22Rv1 (cell line): ENCODE measurements at regions not wholly inside any gene's neighbourhood (a gene's known extent, or its start where the extent isn't known, plus 50 kb on each side); places are given as distances from the start of the nearest gene placed in this dataset.

Source experiments
- H3K27ac ChIP-seq: fragments of 450-650 bp; 2 replicates; pipeline ENCODE4 v1.5.1; 2017
- ZFX ChIP-seq: fragments of 450-650 bp; IDR thresholded peaks from 2 replicates; pipeline ENCODE4 v1.6.1; 2017; ENCODE audit warnings: antibody characterized with exemption, borderline replicate concordance
- TF ChIP-seq, protein P1 (sequence below): fragments of 450-650 bp; IDR thresholded peaks from 2 replicates; pipeline ENCODE4 v1.5.1; 2017; ENCODE audit warnings: mild to moderate bottlenecking

- no peak overlapping the region for H3K27ac ChIP-seq
- TF ChIP-seq, protein P1, sequence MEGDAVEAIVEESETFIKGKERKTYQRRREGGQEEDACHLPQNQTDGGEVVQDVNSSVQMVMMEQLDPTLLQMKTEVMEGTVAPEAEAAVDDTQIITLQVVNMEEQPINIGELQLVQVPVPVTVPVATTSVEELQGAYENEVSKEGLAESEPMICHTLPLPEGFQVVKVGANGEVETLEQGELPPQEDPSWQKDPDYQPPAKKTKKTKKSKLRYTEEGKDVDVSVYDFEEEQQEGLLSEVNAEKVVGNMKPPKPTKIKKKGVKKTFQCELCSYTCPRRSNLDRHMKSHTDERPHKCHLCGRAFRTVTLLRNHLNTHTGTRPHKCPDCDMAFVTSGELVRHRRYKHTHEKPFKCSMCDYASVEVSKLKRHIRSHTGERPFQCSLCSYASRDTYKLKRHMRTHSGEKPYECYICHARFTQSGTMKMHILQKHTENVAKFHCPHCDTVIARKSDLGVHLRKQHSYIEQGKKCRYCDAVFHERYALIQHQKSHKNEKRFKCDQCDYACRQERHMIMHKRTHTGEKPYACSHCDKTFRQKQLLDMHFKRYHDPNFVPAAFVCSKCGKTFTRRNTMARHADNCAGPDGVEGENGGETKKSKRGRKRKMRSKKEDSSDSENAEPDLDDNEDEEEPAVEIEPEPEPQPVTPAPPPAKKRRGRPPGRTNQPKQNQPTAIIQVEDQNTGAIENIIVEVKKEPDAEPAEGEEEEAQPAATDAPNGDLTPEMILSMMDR, result no peak
- TF ChIP-seq ZFX, result no peak
Observed at GRCh38 chr2:142531377-142531776, 346.1 kb upstream of the KYNU start.

DNA sequence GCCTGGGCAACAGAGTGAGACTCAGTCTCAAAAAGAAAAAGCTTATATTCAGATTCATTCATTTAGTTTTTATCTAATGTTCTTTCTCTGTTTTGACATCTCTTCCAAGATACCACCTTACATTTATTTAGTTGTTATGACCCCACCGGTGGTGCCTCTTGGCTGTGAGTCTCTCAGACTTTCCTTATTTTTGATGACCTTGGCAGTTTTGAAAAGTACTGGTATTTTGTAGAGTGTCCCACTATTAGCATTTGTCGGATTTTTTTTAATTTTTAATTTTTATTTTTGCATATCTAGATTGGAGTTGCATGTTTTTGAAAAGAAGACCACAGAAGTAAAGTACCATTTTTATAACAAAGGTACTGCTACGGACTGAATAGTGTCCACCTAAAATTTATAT is 351.7 kb upstream of the KYNU start:
- H3K27ac ChIP-seq, result no peak overlapping the region
- TF ChIP-seq, protein P1, result no peak
- TF ChIP-seq ZFX, result no peak

- no peak overlapping the region for H3K27ac ChIP-seq
- TF ChIP-seq, protein P1, result no peak
- no peak for TF ChIP-seq ZFX
Observed at GRCh38 chr2:142521492-142521891, 356.0 kb upstream of the KYNU start.

DNA sequence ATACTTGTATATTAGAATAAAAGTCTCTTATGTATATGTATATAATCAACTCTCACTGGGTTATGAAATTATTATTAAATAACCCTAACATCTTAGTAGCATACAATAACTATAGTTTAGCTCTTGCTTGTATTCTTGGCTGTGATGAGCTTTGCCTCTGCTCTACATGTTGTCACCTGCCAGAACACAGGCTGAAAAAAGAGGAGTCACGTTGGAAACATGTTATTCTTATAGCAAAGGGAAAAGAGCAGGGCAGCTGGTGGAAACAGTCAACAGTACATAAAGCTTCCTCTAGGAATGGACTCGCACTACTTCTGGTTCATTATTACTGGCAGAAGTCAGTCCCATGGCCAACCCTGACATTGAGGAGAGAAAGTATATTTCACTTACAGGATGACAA is 362.0 kb upstream of the KYNU start:
- no peak overlapping the region for H3K27ac ChIP-seq
- no peak for TF ChIP-seq ZFX
- TF ChIP-seq, protein P1, result no peak

GRCh38 chr2:142509401-142509800 is 368.1 kb upstream of the KYNU start:
- H3K27ac ChIP-seq, result no peak overlapping the region
- TF ChIP-seq, protein P1, result no peak
- TF ChIP-seq ZFX, result no peak

DNA sequence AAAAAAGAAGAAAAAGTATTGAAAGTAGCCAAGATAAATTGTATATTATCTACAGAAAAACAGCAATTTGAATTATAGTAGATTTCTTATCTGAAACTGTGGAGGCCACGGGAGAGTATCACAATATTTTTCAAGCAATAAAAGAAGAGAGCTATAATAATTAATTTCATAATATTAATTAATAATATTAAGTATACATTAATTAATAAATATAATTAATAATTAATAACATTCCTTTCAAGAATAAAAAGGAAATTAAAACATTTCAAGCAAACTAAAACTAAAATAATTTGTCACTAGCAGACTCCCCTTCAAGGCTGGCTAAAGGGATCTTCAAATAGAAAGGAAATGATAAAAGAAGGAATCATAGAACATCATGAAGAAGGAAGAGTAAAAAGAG is 372.7 kb upstream of the KYNU start:
- TF ChIP-seq, protein P1, result no peak
- TF ChIP-seq ZFX, result no peak
- H3K27ac ChIP-seq, result no peak overlapping the region

- no peak for TF ChIP-seq ZFX
- TF ChIP-seq, protein P1, result no peak
- H3K27ac ChIP-seq, result no peak overlapping the region
Observed at GRCh38 chr2:142502402-142502801, 371.6 kb upstream of the LRP1B start.
